GM12873 (cell line): ENCODE measurements at regions not wholly inside any gene's neighbourhood (a gene's known extent, or its start where the extent isn't known, plus 50 kb on each side); places are given as distances from the start of the nearest gene placed in this dataset.

ENCODE experiments used
- CTCF ChIP-seq: IDR thresholded peaks from 2 replicates; pipeline ENCODE4 v1.5.1; 2012; ENCODE audit warnings: low read depth, mild to moderate bottlenecking, moderate library complexity, low read length, control low read depth; ENCODE audit not compliant: insufficient read depth; ENCODE audit errors: missing control alignments

- no peak for TF ChIP-seq CTCF
Observed at GRCh38 chr20:57834306-57835073, 124.7 kb upstream of the PMEPA1 start.

GRCh38 chr20:57831993-57832585 lies 122.3 kb upstream of the PMEPA1 start:
- TF ChIP-seq CTCF: no peak

- no peak for TF ChIP-seq CTCF
Observed at GRCh38 chr20:57831326-57831992, 121.6 kb upstream of the PMEPA1 start.

- no peak for TF ChIP-seq CTCF
Observed at GRCh38 chr20:57830515-57830895, 120.7 kb upstream of the PMEPA1 start.

- TF ChIP-seq CTCF: no peak
Observed at GRCh38 chr20:57829805-57830514, 120.1 kb upstream of the PMEPA1 start.

GRCh38 chr20:57829336-57829735 lies 119.5 kb upstream of the PMEPA1 start:
- TF ChIP-seq CTCF: no peak

- TF ChIP-seq CTCF: no peak
Observed at GRCh38 chr20:57828696-57829095, 118.9 kb upstream of the PMEPA1 start.
